Right lobe of liver (tissue), 4 donors: ENCODE measurements at regions not wholly inside any gene's neighbourhood (a gene's known extent, or its start where the extent isn't known, plus 50 kb on each side); places are given as distances from the start of the nearest gene placed in this dataset.

Experiments
- CTCF ChIP-seq, 4 donors: fragments of 200-600 bp in 3 of 4; fragments of 450-650 bp in 1 of 4; IDR thresholded peaks; one replicate each; pipeline versions ENCODE4 v1.5.1 to v1.8.0; 2016 to 2022; ENCODE audit warnings: antibody characterized with exemption in 4 of 4, mild to moderate bottlenecking in 2 of 4
- POLR2A ChIP-seq: fragments of 450-650 bp; IDR thresholded peaks from one replicate; pipeline ENCODE4 v1.6.1; 2017; ENCODE audit warnings: antibody characterized with exemption, mild to moderate bottlenecking
- donor health status: DM: no; HTN: no; CAD: no.
- donor health status: DM: no; HTN: no; CAD: no.
- donor health status: DM: no; HTN: yes; CAD: no.

- TF ChIP-seq CTCF (IDR thresholded peaks at IDR 0.05), result peak; percentile 36 to 65 (median 53)
- no peak for TF ChIP-seq POLR2A
Observed at GRCh38 chr20:24164360-24164759, 175.8 kb upstream of the GGTLC1 start.
